Stimulated activated effector memory CD8-positive, alpha-beta T cell treated with anti-CD3 and anti-CD28 coated beads, Interleukin-12 subunit alpha, Interleukin-12 subunit beta, amount 100 ng/mL, for 72 hours (primary cell): ENCODE measurements at regions not wholly inside any gene's neighbourhood (a gene's known extent, or its start where the extent isn't known, plus 50 kb on each side); places are given as distances from the start of the nearest gene placed in this dataset.

Experiments
- ATAC-seq: fragments of 150-1000 bp; cut with Tn5 transposase; 2 replicates; pipeline ENCODE4 v1.10.0; 2021
- DNase-seq, 2 donors: peaks; one replicate each; pipeline ENCODE4 v3.0.0; 2021 to 2022; ENCODE audit warnings: low spot score in 2 of 2
- H3K27ac Mint-ChIP-seq: one replicate; pipeline ENCODE4 v1.8.0; 2022; ENCODE audit warnings: mild to moderate bottlenecking, mixed read lengths
- H3K36me3 Mint-ChIP-seq: one replicate; pipeline ENCODE4 v1.8.0; 2022; ENCODE audit warnings: mild to moderate bottlenecking, mixed read lengths
- H3K4me1 Mint-ChIP-seq: one replicate; pipeline ENCODE4 v1.8.0; 2022; ENCODE audit warnings: mixed read lengths
- H3K4me3 Mint-ChIP-seq: one replicate; pipeline ENCODE4 v1.8.0; 2022; ENCODE audit warnings: mild to moderate bottlenecking, mixed read lengths
- H3K9me3 Mint-ChIP-seq: one replicate; pipeline ENCODE4 v1.8.0; 2022; ENCODE audit warnings: mixed read lengths

DNA sequence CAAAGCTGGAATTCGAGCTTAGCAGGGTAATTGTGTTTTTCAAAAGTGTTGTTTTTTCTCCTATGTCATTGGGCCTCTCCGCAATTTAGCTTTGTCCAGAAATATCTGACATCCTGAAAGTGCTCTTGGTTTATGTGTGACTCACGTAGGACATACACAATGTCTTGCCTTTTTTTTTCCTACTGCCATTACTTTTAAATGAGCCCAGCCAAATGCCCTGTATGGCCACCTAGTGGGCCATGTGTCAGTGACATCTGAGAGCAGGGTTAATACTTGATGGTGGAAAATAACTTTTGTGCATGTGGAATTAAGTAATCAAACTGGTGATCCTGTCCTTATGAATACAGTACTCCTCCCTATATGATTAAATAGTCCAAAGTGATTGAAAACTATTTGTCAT is 1411.1 kb upstream of the TENM3 start:
- peaks cover 6% of the 10 kb centered on the region for H3K9me3 Mint-ChIP-seq
- H3K36me3 Mint-ChIP-seq: no peaks in the 10 kb centered on the region
- H3K4me3 Mint-ChIP-seq: no peak overlapping the region
- ATAC-seq (no peak), DNase-seq (no peak)
- no peak overlapping the region for H3K27ac Mint-ChIP-seq
- no peaks in the 10 kb centered on the region for H3K4me1 Mint-ChIP-seq

DNA sequence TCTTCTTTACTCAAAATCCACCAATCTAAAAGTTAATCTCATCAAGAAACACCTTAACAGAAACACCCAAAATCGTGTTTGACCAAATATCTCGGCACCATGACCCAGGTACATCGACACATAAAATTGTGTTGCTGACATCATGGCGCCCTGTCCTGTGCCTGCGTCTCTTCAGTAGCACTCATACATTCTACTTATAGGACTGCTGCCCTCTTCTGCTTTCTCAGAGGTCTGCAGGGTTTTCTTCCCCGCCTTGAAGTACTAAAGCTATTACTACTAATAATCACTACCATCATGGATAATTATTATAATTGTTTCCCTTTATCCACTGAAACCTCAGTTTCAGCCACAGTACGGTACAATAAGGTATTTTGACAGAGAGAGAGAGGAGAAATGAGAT is 1403.1 kb upstream of the TENM3 start:
- H3K4me3 Mint-ChIP-seq: no peak overlapping the region
- H3K9me3 Mint-ChIP-seq: peaks cover 12% of the 10 kb centered on the region
- no peaks in the 10 kb centered on the region for H3K36me3 Mint-ChIP-seq
- H3K4me1 Mint-ChIP-seq: no peaks in the 10 kb centered on the region
- H3K27ac Mint-ChIP-seq: no peak overlapping the region
- ATAC-seq (no peak), DNase-seq (no peak)

DNA sequence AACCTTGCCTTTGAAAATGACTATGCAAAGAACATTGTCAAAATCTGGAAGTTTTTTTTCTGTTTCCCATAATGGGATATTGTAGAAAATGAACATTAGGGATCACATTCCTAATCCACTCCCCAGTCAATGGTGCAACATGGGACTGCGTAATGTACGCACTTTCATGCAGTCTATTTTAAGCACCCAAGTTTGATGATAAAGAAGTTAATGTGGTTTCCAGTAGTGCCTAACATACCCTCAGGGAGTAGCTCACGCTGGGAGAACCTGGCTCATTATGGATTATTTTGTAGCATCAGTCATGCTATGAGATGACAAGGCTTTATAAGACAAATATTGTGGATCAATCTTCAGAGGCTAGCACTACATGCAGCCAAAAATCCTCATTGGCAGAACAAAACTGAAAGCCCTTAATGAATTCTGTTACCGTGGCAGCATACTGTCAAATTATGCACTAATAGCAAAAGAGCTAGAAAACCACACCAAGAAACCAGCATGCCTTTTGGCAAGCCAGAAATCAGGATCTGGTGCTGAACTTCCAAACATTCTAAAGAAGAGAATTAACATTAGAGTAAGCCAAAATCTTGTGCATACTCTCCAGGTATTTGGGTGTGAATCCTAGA is 1392.8 kb upstream of the TENM3 start:
- H3K4me1 Mint-ChIP-seq: no peaks in the 10 kb centered on the region
- ATAC-seq (no peak), DNase-seq (no peak)
- no peak overlapping the region for H3K4me3 Mint-ChIP-seq
- H3K36me3 Mint-ChIP-seq: no peaks in the 10 kb centered on the region
- no peak overlapping the region for H3K27ac Mint-ChIP-seq
- peaks cover 10% of the 10 kb centered on the region for H3K9me3 Mint-ChIP-seq

DNA sequence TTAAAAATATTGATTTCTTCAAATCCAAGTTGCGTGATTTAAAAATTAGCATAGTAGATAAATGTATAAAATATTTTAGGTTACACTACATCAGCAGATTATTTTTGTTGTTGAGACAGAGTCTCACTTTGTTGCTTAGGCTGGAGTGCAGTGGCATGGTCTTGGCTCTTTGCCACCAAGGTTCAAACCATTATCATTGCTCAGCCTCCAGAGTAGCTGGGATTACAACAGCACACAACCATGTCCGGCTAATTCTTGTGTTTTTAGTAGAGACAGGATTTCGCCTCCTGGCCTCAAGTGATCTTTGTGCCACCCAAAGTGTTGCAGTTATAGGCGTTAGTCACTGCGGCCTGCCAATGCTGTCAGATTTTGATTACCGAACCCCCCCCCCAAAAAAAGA is 1390.5 kb upstream of the TENM3 start:
- no peaks in the 10 kb centered on the region for H3K4me1 Mint-ChIP-seq
- no peak overlapping the region for H3K27ac Mint-ChIP-seq
- ATAC-seq: no peak
- DNase-seq: no peak
- no peak overlapping the region for H3K4me3 Mint-ChIP-seq
- H3K36me3 Mint-ChIP-seq: no peaks in the 10 kb centered on the region
- H3K9me3 Mint-ChIP-seq: peaks cover 11% of the 10 kb centered on the region

DNA sequence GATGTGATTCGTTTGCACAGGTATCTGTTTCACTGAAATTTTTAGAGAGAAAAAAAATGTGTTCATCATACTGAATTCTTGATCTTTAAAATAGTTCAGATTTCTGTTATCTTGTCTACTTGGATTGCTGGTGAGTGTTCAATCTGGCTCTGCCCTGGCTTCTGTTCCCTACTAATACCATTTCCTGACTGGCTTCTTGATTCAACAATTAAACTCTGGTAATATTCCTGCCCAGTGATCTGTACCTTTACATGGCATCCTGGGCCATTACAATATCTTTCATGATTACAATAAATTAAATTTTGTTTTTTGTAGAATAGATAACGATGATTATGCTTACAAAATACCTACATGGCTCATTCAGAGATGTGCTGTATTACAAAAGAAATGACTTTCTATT is 1388.0 kb upstream of the TENM3 start:
- peaks cover 9% of the 10 kb centered on the region for H3K9me3 Mint-ChIP-seq
- no peaks in the 10 kb centered on the region for H3K36me3 Mint-ChIP-seq
- H3K4me1 Mint-ChIP-seq: no peaks in the 10 kb centered on the region
- ATAC-seq (no peak), DNase-seq (no peak)
- H3K4me3 Mint-ChIP-seq: no peak overlapping the region
- H3K27ac Mint-ChIP-seq: no peak overlapping the region

DNA sequence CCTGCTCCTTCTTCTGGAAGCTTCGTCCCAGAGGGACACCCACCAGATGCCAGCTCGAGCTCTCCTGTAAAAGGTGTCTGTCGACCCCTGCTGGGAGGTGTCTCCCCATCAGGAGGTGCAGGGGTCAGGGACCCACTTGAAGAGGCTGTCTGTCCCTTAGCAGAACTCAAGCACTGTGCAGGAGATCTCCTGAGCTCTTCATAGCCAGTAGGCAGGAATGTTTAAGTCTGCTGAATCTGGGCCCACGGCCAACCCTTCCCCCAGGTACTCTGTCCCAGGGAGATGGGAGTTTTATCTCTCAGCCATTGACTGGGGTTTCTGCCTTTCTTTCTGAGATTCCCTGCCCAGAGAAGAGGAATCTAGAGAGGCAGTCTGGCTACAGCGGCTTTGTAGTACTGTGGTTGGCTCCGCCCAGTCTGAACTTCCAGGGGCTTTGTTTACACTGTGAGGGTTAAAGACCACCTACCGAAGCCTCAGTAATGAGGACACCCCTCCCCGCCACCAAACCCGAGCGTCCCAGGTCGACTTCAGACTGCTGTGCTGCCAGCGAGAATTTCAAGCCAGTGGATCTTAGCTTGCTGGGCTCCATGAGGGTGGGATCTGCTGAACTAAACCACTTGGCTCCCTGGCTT is 1383.0 kb upstream of the TENM3 start:
- H3K36me3 Mint-ChIP-seq: no peaks in the 10 kb centered on the region
- no peaks in the 10 kb centered on the region for H3K4me1 Mint-ChIP-seq
- no peak for DNase-seq
- H3K9me3 Mint-ChIP-seq: peaks cover 23% of the 10 kb centered on the region
- no peak overlapping the region for H3K4me3 Mint-ChIP-seq
- ATAC-seq: no peak
- H3K27ac Mint-ChIP-seq: no peak overlapping the region

DNA sequence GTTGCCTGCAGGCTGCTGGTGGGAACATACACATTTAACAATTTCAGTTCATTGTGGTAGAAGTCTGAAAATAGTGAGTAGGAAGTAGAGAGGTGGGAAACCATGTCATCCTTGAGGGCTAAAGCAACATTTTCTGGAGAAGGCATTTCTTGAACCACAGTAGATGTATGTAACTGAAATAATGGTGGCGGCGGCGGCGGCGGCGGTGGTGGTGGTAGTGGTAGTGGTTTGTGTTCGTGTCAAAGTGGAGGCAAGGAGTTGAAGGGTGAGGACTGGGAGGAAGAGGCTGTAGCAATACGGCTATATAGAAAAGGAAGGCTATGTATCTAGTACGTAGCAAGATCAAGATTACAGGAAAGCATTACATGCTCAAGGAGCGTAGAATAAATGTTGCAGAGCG is 1381.6 kb upstream of the TENM3 start:
- Mint-ChIP-seq H3K36me3 (no peaks in the 10 kb centered on the region), H3K4me1 (no peaks in the 10 kb centered on the region), H3K9me3 (peaks cover 23% of the 10 kb centered on the region), H3K27ac (no peak overlapping the region), H3K4me3 (no peak overlapping the region)
- ATAC-seq (no peak), DNase-seq (no peak)

DNA sequence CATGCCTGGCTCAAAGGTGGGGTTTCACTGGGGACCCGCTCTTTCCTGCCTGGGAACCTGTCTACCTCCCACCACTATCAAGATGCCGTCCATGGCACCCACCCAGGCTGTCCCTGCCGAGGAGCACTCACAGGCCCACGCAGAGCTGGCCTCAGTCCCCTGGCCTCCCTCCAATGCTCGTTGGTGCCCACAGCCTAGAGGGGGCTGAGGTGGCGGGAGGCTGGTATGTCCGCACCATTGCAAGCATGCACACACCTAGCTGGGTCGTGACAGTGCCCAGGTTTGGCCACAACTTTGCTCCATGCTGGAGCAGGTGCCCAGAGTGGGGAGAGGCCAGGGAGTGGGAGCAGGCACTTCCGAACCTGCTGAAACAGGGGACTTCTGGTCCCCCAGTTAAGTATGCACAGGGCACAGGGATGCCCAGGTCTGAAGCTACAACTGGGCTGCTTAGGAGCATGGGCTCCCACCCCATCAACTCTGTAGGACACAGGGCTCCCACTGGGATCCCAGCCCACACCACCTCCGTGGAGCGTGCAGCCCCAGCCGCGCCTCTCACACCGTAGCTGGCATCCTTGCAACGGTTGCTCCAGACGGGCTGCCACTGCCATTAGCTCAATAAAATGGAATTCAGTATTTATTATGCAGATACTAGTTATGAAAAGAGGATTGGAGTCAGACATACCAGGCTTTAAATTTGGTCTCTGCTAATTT is 1376.1 kb upstream of the TENM3 start:
- no peak overlapping the region for H3K4me3 Mint-ChIP-seq
- DNase-seq: no peak
- no peak overlapping the region for H3K27ac Mint-ChIP-seq
- peaks cover 11% of the 10 kb centered on the region for H3K9me3 Mint-ChIP-seq
- H3K36me3 Mint-ChIP-seq: no peaks in the 10 kb centered on the region
- ATAC-seq: peak; percentile 42
- H3K4me1 Mint-ChIP-seq: no peaks in the 10 kb centered on the region

DNA sequence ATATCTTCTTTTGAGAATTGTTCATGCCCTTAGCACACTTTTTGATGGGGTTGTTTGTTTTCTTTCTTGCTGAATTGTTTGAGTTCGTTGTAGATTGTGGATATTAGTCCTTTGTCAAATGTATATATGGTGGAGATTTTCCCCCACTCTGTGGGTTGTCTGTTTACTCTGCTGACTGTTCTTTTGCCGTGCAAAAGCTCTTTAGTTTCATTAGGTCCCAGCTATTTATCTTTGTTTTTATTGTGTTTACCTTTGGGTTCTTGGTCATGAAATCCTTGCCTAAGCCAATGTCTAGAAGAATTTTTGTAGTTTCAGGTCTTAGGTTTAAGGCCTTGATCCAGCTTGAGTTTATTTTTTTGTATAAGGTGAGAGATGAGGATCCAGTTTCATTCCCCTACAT is 1372.6 kb upstream of the TENM3 start:
- no peaks in the 10 kb centered on the region for H3K36me3 Mint-ChIP-seq
- H3K27ac Mint-ChIP-seq: no peak overlapping the region
- DNase-seq (no peak), ATAC-seq (no peak)
- H3K4me1 Mint-ChIP-seq: no peaks in the 10 kb centered on the region
- H3K4me3 Mint-ChIP-seq: no peak overlapping the region
- H3K9me3 Mint-ChIP-seq: peaks cover 15% of the 10 kb centered on the region

DNA sequence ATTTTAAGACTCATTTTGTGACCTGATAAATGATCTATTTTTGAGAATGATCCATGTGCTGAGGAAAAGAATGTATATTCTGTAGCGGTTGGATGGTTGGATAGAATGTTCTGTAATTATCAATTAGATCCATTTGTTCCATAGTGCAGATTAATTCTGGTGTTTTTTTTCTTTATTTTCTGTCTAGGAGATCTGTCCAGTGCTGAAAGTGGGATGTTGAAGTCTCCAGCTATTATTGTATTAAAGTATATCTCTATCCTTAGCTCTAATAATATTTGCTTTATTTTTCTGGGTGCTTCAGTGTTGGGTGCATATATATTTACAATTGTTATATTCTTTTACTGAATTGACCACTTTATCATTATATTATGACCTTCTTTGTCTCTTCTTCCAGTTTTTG is 1344.9 kb upstream of the TENM3 start:
- Mint-ChIP-seq H3K36me3 (no peaks in the 10 kb centered on the region), H3K9me3 (peaks cover 19% of the 10 kb centered on the region), H3K4me3 (no peak overlapping the region), H3K27ac (no peak overlapping the region), H3K4me1 (no peaks in the 10 kb centered on the region)
- ATAC-seq: no peak
- DNase-seq: no peak

DNA sequence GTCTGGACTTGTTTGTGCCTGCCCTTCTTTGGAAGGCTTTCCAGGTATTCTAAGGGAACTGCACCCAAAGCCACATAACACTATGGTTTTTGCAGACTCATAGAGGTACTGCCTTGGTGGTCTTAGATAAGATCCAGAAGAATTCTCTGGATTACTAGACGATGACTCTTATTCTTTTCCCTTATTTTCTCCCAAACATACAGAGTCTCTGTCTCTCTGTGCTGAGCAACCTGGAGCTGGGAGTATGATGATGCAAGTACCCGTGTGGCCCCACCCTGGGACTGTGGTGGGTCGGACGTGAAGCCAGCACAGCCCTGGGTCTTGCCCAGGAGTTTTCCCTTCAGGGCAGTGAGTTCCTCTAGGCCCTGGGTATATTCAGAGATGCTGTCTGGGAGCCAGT is 1342.4 kb upstream of the TENM3 start:
- ATAC-seq: no peak
- no peak overlapping the region for H3K4me3 Mint-ChIP-seq

DNA sequence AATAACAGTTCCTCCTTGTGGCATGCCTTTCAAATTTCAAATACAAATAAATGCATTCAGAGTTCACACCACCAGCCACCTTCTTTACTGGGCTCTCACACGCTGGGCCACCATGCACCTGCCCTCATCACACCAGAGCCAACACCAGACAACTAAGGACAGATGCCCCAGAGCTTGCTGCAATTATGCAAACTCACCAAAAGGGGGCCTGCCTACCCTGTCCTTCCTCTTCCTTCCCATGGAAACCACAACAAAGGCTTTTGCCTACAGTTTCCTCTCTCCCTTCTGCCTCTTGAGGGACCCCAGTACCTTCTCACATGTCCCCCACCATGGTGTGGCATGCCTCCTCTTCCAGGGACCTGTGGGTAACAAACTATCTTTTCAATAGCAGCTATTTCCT is 1333.9 kb upstream of the TENM3 start:
- Mint-ChIP-seq H3K9me3 (peaks cover 11% of the 10 kb centered on the region), H3K4me3 (no peak overlapping the region), H3K27ac (no peak overlapping the region), H3K4me1 (no peaks in the 10 kb centered on the region), H3K36me3 (no peaks in the 10 kb centered on the region)
- ATAC-seq: no peak
- DNase-seq: no peak

More for the DNA sequence above, 1342.4 kb upstream of the TENM3 start:
- Mint-ChIP-seq H3K9me3 (peaks cover 22% of the 10 kb centered on the region), H3K27ac (no peak overlapping the region), H3K36me3 (no peaks in the 10 kb centered on the region), H3K4me1 (no peaks in the 10 kb centered on the region)
- no peak for DNase-seq

DNA sequence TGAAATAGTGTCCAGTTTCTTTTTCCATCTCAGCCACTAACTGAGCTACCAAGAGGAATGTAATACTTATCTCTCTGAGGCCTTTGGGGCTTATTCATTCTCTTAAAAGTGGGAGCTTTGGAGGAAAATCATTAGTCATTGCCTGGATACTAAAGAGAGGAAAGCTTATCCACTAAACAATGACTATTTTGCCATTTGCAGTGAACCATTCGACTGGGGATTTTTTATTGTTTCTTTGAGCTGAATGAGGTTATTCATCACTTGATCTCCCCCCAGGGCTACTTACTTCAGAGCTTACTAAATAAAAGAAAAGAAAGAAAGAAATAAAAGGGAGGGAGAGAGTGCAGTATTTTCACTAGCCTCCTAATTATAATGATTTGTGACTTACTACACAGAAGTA is 1329.5 kb upstream of the TENM3 start:
- Mint-ChIP-seq H3K9me3 (peaks cover 13% of the 10 kb centered on the region), H3K4me1 (no peaks in the 10 kb centered on the region), H3K4me3 (no peak overlapping the region), H3K27ac (no peak overlapping the region), H3K36me3 (no peaks in the 10 kb centered on the region)
- no peak for ATAC-seq
- no peak for DNase-seq

DNA sequence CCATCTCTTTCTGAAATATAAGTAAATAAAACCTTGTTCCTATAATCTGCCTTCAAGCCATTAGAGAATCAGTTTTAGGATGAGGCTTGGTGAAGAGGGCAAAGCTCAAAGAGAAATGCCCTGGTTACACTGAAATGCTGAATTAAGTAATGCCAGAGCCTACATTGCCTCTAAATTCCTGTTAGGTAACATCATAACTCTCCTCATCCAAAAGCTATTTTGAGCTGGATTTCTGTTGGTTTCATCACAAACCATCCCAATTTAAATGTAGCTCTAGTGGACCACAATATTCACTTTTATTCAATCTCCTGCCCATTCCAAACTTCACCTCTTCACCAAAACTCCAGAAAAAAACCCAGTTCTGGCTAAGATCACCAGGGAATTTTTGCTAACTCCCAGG is 1319.7 kb upstream of the TENM3 start:
- Mint-ChIP-seq H3K27ac (no peak overlapping the region), H3K36me3 (no peaks in the 10 kb centered on the region), H3K9me3 (peaks cover 6% of the 10 kb centered on the region), H3K4me1 (no peaks in the 10 kb centered on the region), H3K4me3 (no peak overlapping the region)
- ATAC-seq: no peak
- no peak for DNase-seq

DNA sequence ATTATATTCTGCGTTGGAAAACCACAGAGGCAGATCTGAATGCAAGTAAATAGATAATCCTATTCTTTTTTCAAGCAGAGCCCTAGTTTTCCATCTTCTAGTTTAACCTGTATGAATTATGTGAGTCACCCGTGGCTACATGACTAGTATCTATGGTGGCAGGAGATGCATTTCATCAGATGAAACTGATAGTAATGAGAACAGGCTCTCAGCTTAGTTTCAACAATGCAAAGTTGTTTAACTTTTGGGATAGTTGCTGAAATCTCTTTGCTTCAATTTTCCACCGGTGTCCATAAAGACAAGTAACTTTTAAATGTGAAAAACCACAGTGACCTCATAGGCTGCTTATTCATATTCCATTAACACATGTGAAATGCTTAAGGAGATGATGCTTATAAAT is 1317.4 kb upstream of the TENM3 start:
- Mint-ChIP-seq H3K4me3 (no peak overlapping the region), H3K27ac (no peak overlapping the region), H3K9me3 (peaks cover 6% of the 10 kb centered on the region), H3K4me1 (no peaks in the 10 kb centered on the region), H3K36me3 (no peaks in the 10 kb centered on the region)
- DNase-seq (no peak), ATAC-seq (no peak)

DNA sequence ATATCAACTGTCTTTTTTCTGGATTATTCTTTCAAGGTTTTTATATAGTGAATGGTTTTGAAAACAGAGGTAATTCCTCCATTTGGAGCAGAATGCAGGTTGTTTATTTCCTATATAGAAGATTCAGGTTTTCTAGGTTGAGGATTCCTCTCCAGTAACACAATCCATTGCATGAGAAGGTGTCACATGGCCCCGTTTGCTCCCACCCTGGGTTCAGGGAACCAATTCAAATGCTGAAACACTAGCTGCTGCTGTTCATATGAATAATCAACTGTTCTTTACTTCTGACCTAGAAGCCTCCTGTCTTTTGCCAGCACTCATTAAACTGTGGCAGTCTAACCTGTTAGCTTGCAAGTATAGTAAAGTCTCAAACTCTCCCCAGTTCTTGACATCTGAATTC is 1316.9 kb upstream of the TENM3 start:
- H3K4me1 Mint-ChIP-seq: no peaks in the 10 kb centered on the region
- no peak for ATAC-seq
- peaks cover 5% of the 10 kb centered on the region for H3K9me3 Mint-ChIP-seq
- no peaks in the 10 kb centered on the region for H3K36me3 Mint-ChIP-seq
- no peak overlapping the region for H3K4me3 Mint-ChIP-seq
- no peak overlapping the region for H3K27ac Mint-ChIP-seq
- no peak for DNase-seq
